Thyroid gland (tissue), 4 donors: ENCODE measurements at regions not wholly inside any gene's neighbourhood (a gene's known extent, or its start where the extent isn't known, plus 50 kb on each side); places are given as distances from the start of the nearest gene placed in this dataset.

Source experiments
- POLR2A ChIP-seq, 2 donors: fragments of 450-650 bp; IDR thresholded peaks; one replicate each; pipeline ENCODE4 v1.6.1; 2017; ENCODE audit warnings: antibody characterized with exemption in 2 of 2, mild to moderate bottlenecking in 2 of 2, moderate library complexity in 1 of 2
- TF ChIP-seq, protein P1 (sequence below), 6 experiments: fragments of 200-600 bp in 3 of 6; fragments of 450-650 bp in 3 of 6; sonication (generic) in 3 of 6; IDR thresholded peaks; one replicate each; pipeline ENCODE4 v1.5.1; 2016 to 2019; ENCODE audit warnings: antibody characterized with exemption in 6 of 6, mild to moderate bottlenecking in 2 of 6, inconsistent platforms in 1 of 6, moderate library complexity in 1 of 6

DNA sequence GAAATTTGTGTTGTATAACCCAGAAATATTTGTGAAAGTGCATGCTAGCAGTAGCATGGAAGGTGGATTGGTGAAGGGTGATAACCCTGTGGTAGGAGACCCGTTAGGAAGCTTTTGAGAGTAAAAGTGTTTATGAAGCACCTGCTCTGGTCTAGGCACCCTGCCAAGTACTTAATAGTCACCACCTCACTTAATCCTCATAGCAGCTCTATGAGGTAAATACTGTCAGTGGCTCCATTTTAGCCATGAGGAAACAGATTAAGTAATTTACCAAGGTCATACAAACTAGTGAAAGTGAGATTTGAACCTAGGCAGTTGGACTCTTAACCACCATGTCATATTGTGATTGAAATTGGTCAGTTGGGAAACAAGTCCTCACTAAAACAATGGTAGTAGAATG, 66.8 kb downstream of the TET3 start:
- TF ChIP-seq, protein P1, sequence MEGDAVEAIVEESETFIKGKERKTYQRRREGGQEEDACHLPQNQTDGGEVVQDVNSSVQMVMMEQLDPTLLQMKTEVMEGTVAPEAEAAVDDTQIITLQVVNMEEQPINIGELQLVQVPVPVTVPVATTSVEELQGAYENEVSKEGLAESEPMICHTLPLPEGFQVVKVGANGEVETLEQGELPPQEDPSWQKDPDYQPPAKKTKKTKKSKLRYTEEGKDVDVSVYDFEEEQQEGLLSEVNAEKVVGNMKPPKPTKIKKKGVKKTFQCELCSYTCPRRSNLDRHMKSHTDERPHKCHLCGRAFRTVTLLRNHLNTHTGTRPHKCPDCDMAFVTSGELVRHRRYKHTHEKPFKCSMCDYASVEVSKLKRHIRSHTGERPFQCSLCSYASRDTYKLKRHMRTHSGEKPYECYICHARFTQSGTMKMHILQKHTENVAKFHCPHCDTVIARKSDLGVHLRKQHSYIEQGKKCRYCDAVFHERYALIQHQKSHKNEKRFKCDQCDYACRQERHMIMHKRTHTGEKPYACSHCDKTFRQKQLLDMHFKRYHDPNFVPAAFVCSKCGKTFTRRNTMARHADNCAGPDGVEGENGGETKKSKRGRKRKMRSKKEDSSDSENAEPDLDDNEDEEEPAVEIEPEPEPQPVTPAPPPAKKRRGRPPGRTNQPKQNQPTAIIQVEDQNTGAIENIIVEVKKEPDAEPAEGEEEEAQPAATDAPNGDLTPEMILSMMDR (IDR thresholded peaks at IDR 0.05) = no peak
- no peak for TF ChIP-seq POLR2A (IDR thresholded peaks at IDR 0.05)
